Trophoblast cell (in vitro differentiated cells and primary cell): ENCODE measurements at regions not wholly inside any gene's neighbourhood (a gene's known extent, or its start where the extent isn't known, plus 50 kb on each side); places are given as distances from the start of the nearest gene placed in this dataset.

ENCODE experiments used
- DNase-seq, 2 donors: peaks; one replicate each; pipeline ENCODE4 v3.0.0-alpha.2; 2016
- H2AFZ ChIP-seq: 2 replicates; pipeline ENCODE4 v1.6.1; 2013; ENCODE audit warnings: low read length, moderate library complexity, mild to moderate bottlenecking; ENCODE audit not compliant: insufficient read depth, poor library complexity
- H2AK5ac ChIP-seq: 2 replicates; pipeline ENCODE4 v1.6.1; 2013; ENCODE audit warnings: mild to moderate bottlenecking, low read length
- H2BK120ac ChIP-seq: 2 replicates; pipeline ENCODE4 v1.6.1; 2013; ENCODE audit warnings: low read length, mild to moderate bottlenecking, moderate library complexity; ENCODE audit not compliant: insufficient read depth, poor library complexity
- H2BK12ac ChIP-seq: 2 replicates; pipeline ENCODE4 v1.6.1; 2013; ENCODE audit warnings: mild to moderate bottlenecking, low read length, moderate library complexity
- H2BK5ac ChIP-seq: 2 replicates; pipeline ENCODE4 v1.6.1; 2013; ENCODE audit warnings: low read length, low read depth, moderate library complexity, mild to moderate bottlenecking; ENCODE audit not compliant: poor library complexity
- H3K14ac ChIP-seq: 2 replicates; pipeline ENCODE4 v1.6.1; 2013; ENCODE audit warnings: mild to moderate bottlenecking, low read length
- H3K18ac ChIP-seq: 2 replicates; pipeline ENCODE4 v1.6.1; 2013; ENCODE audit warnings: mild to moderate bottlenecking, low read length
- H3K23ac ChIP-seq: 2 replicates; pipeline ENCODE4 v1.6.1; 2013; ENCODE audit warnings: low read length
- H3K27ac ChIP-seq: 2 replicates; pipeline ENCODE4 v1.5.1; 2013; ENCODE audit warnings: low read depth, mild to moderate bottlenecking, inconsistent platforms, low read length, moderate library complexity
- H3K27me3 ChIP-seq: 2 replicates; pipeline ENCODE4 v1.6.1; 2013; ENCODE audit warnings: inconsistent platforms, mild to moderate bottlenecking, low read length, moderate library complexity; ENCODE audit not compliant: insufficient read depth
- H3K36me3 ChIP-seq, 2 experiments: 1 replicate in 1 of 2; 2 replicates in 1 of 2; pipeline ENCODE4 v1.6.1; 2013; ENCODE audit warnings: low read length in 2 of 2, mild to moderate bottlenecking in 2 of 2, moderate library complexity in 1 of 2; ENCODE audit not compliant: insufficient read depth in 2 of 2, control insufficient read depth in 1 of 2
- H3K4ac ChIP-seq: 2 replicates; pipeline ENCODE4 v1.6.1; 2013; ENCODE audit warnings: low read depth, mild to moderate bottlenecking, low read length, moderate library complexity
- H3K4me1 ChIP-seq, 2 experiments: 1 replicate in 1 of 2; 2 replicates in 1 of 2; pipeline ENCODE4 v1.6.1; 2013; ENCODE audit warnings: low read length in 2 of 2, mild to moderate bottlenecking in 2 of 2, moderate library complexity in 1 of 2; ENCODE audit not compliant: insufficient read depth in 2 of 2, control insufficient read depth in 1 of 2
- H3K4me2 ChIP-seq: 2 replicates; pipeline ENCODE4 v1.6.1; 2013; ENCODE audit warnings: inconsistent platforms, mild to moderate bottlenecking, low read length, moderate library complexity
- H3K4me3 ChIP-seq: 2 replicates; pipeline ENCODE4 v1.5.1; 2013; ENCODE audit warnings: mild to moderate bottlenecking, low read depth, low read length, inconsistent platforms
- H3K79me1 ChIP-seq: one replicate; pipeline ENCODE4 v1.6.1; 2013; ENCODE audit warnings: low read length
- H3K79me2 ChIP-seq: 2 replicates; pipeline ENCODE4 v1.6.1; 2013; ENCODE audit warnings: low read length, mild to moderate bottlenecking; ENCODE audit not compliant: control insufficient read depth, insufficient read depth, poor library complexity
- H3K9ac ChIP-seq: 2 replicates; pipeline ENCODE4 v1.6.1; 2013; ENCODE audit warnings: mild to moderate bottlenecking, low read length
- H3K9me3 ChIP-seq: 2 replicates; pipeline ENCODE4 v1.6.1; 2013; ENCODE audit warnings: low read depth, mild to moderate bottlenecking, control low read depth, inconsistent platforms, low read length; ENCODE audit not compliant: insufficient read depth
- H4K12ac ChIP-seq: 2 replicates; pipeline ENCODE4 v1.6.1; 2013; ENCODE audit warnings: low read depth, mild to moderate bottlenecking, low read length, moderate library complexity
- H4K8ac ChIP-seq: 2 replicates; pipeline ENCODE4 v1.6.1; 2013; ENCODE audit warnings: low read depth, mild to moderate bottlenecking, low read length, moderate library complexity
- H4K91ac ChIP-seq: one replicate; pipeline ENCODE4 v1.6.1; 2013; ENCODE audit warnings: low read depth, mild to moderate bottlenecking, low read length, moderate library complexity
- WGBS: extraction: QIAGEN DNeasy Blood & Tissue Kit; methylation state at CpG from one replicate; pipeline ENCODE4 v1.1.7; 2013; ENCODE audit warnings: missing lambda C conversion rate; ENCODE audit not compliant: insufficient read length, insufficient coverage; ENCODE audit errors: extremely low coverage; 5-methylcytosine and 5-hydroxymethylcytosine counted together

GRCh38 chr9:99489060-99489413 lies 267.0 kb downstream of the SEC61B start:
- no peak overlapping the region for H3K14ac ChIP-seq
- no peak overlapping the region for H2AFZ ChIP-seq
- no peak overlapping the region for H3K23ac ChIP-seq

GRCh38 chr9:99490729-99491128 lies 268.6 kb downstream of the SEC61B start:
- Histone ChIP-seq H2BK5ac (no peak overlapping the region), H3K14ac (no peak overlapping the region), H2BK120ac (no peak overlapping the region), H3K4me2 (no peak overlapping the region), H2BK12ac (no peak overlapping the region), H3K27ac (no peak overlapping the region), H3K4me1 (no peaks in the 10 kb centered on the region), H3K18ac (no peak overlapping the region), H2AFZ (no peak overlapping the region), H4K91ac (no peak overlapping the region), H3K9me3 (no peaks in the 10 kb centered on the region), H4K12ac (no peak overlapping the region), H3K4me3 (no peak overlapping the region), H2AK5ac (no peak overlapping the region), H4K8ac (no peak overlapping the region), H3K4ac (no peak overlapping the region), H3K9ac (no peak overlapping the region), H3K23ac (no peak overlapping the region), H3K79me1 (no peaks in the 10 kb centered on the region), H3K36me3 (no peaks in the 10 kb centered on the region), H3K27me3 (no peaks in the 10 kb centered on the region), H3K79me2 (no peaks in the 10 kb centered on the region)
- no peak for DNase-seq
- no CpG with 5 or more reads among the region's 3 CpGs for WGBS

More at GRCh38 chr9:99489060-99489413, 267.0 kb downstream of the SEC61B start:
- no peaks in the 10 kb centered on the region for H3K36me3 ChIP-seq
- no peak overlapping the region for H2BK5ac ChIP-seq
- H3K27me3 ChIP-seq: no peaks in the 10 kb centered on the region
- no peak overlapping the region for H4K8ac ChIP-seq
- H3K18ac ChIP-seq: no peak overlapping the region
- H3K79me2 ChIP-seq: no peaks in the 10 kb centered on the region
- H2AK5ac ChIP-seq: no peak overlapping the region
- H3K27ac ChIP-seq: no peak overlapping the region
- no peak overlapping the region for H2BK120ac ChIP-seq
- no peak overlapping the region for H3K9ac ChIP-seq
- H3K9me3 ChIP-seq: no peaks in the 10 kb centered on the region
- no peak overlapping the region for H3K4ac ChIP-seq
- H4K91ac ChIP-seq: no peak overlapping the region
- H3K79me1 ChIP-seq: no peaks in the 10 kb centered on the region
- DNase-seq: no peak
- no peak overlapping the region for H3K4me2 ChIP-seq
- H3K4me1 ChIP-seq: no peaks in the 10 kb centered on the region
- H3K4me3 ChIP-seq: no peak overlapping the region
- H2BK12ac ChIP-seq: no peak overlapping the region
- no peak overlapping the region for H4K12ac ChIP-seq

- Histone ChIP-seq H2AK5ac (no peak overlapping the region), H3K27me3 (no peaks in the 10 kb centered on the region), H3K9ac (no peak overlapping the region), H3K4me1 (no peaks in the 10 kb centered on the region), H4K91ac (no peak overlapping the region), H4K8ac (no peak overlapping the region), H2BK5ac (no peak overlapping the region), H3K9me3 (no peaks in the 10 kb centered on the region), H3K14ac (no peak overlapping the region), H3K36me3 (no peaks in the 10 kb centered on the region), H3K4me3 (no peak overlapping the region), H2BK12ac (no peak overlapping the region), H4K12ac (no peak overlapping the region), H3K79me1 (no peaks in the 10 kb centered on the region), H2AFZ (no peak overlapping the region), H3K27ac (no peak overlapping the region), H2BK120ac (no peak overlapping the region), H3K4me2 (no peak overlapping the region), H3K18ac (no peak overlapping the region), H3K23ac (no peak overlapping the region), H3K79me2 (no peaks in the 10 kb centered on the region), H3K4ac (no peak overlapping the region)
- DNase-seq: no peak
- WGBS: no CpG with 5 or more reads among the region's 10 CpGs
Measured at GRCh38 chr9:99491408-99492158, 269.5 kb downstream of the SEC61B start.

- Histone ChIP-seq H2BK5ac (no peak overlapping the region), H4K12ac (no peak overlapping the region)
- DNase-seq: no peak
Measured at GRCh38 chr9:99497641-99498040, 275.6 kb downstream of the SEC61B start.

More at GRCh38 chr9:99497641-99498040, 275.6 kb downstream of the SEC61B start:
- Histone ChIP-seq H2BK120ac (no peak overlapping the region), H2BK12ac (no peak overlapping the region), H3K36me3 (no peaks in the 10 kb centered on the region), H3K4me2 (no peak overlapping the region), H2AFZ (no peak overlapping the region), H3K27ac (no peak overlapping the region), H3K79me2 (no peaks in the 10 kb centered on the region), H3K27me3 (no peaks in the 10 kb centered on the region), H4K8ac (no peak overlapping the region), H3K4me3 (no peak overlapping the region), H2AK5ac (no peak overlapping the region), H3K9ac (no peak overlapping the region), H3K14ac (no peak overlapping the region), H3K23ac (no peak overlapping the region), H4K91ac (no peak overlapping the region), H3K4me1 (no peaks in the 10 kb centered on the region), H3K4ac (no peak overlapping the region), H3K9me3 (no peaks in the 10 kb centered on the region), H3K79me1 (no peaks in the 10 kb centered on the region), H3K18ac (no peak overlapping the region)
- no CpG with 5 or more reads among the region's 2 CpGs for WGBS
